ENCODE measurements at regions not wholly inside any gene's neighbourhood (a gene's known extent, or its start where the extent isn't known, plus 50 kb on each side); places are given as distances from the start of the nearest gene placed in this dataset.

DNA sequence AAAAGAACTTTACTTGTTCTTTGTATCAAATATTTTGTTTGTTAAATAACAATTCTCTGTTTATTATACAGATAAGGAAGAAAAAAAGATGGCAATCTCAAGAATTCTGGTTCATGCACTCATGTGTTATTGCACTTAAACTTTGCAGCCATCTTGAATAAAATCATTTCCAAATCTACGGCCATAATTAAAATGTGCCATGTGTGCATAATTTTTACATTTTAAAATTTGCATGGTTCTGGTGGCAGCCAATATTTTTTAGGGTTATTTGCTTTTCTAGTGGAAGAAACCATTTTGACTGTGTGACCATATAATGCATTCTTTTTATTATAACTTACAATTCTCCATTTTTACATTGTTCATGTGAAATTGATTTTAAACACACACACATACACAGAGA is 1518.1 kb upstream of the ZEB2 start:
- no peak for TF ChIP-seq CTCF (IDR thresholded peaks at IDR 0.05)
- TF ChIP-seq POLR2A (IDR thresholded peaks at IDR 0.05) = no peak

Data from Peyer's patch (tissue), 4 donors.